HG02763 (cell line): ENCODE measurements at regions not wholly inside any gene's neighbourhood (a gene's known extent, or its start where the extent isn't known, plus 50 kb on each side); places are given as distances from the start of the nearest gene placed in this dataset.

ENCODE experiments used
- ATAC-seq: cut with Tn5 transposase; IDR thresholded peaks from one replicate; pipeline ENCODE4 v1.9.1; 2021; ENCODE audit warnings: mild to moderate bottlenecking, moderate library complexity; ENCODE audit not compliant: unreplicated experiment

DNA sequence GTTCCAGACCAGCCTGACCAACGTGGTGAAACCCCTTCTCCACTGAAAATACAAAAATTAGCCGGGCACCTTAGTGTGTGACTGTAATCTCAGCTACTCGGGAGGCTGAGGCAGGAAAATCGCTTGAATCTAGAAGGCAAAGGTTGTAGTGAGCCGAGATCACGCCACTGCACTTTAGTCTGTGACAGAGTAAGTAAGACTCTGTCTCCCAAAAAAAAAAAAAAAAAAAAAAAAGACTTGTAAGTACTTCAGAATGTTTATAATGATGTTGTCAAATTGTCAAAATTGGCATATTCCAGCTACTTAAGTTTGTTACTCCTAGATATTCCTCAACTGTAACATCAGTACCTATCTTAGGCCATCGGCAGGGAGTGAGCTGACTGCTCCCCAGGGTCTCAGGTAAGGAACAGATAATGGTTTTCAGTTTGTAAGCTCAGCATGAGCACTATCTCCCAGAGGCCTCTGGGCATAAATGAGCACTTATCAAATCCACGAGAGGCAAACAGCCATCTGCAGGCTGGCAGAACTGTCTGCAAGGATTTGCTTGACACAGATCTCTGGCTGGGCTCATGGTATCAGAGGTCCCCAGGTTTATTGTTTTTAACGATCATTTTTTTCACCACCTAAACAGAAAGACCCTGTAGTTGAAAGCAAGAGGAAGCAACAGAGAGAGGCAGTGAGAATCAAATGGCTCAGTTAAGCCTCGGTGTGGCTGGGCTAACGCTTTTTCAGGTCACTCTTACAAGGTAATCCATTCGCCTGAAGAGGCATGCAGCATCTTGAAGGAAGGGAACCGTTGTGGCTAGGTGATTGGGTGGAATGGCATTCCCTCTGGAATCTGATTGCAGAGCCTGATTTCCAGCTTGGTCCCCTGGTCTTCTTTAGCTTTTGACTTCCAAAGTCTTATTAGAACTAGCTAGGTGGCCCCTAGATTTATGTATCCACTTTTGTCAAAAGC is 115.9 kb downstream of the LY86 start:
- no peak for ATAC-seq

DNA sequence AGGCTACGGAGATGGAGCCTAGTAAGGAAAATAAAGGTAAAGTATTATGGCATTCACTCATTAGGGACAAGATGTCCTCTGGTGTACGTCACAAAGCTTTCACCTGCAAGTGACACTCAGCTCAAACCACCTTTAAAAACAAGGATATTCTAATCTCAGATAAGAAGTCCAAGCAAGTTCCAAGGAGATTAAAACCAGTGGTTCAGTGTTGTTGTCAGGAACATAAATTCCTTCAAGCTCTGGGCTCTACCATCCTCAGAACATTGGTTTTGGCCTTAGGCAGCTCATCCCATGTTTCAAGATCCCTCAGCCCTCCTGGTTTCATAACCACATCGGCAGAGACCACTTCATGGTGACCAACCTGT is 116.5 kb downstream of the LY86 start:
- ATAC-seq, result no peak

DNA sequence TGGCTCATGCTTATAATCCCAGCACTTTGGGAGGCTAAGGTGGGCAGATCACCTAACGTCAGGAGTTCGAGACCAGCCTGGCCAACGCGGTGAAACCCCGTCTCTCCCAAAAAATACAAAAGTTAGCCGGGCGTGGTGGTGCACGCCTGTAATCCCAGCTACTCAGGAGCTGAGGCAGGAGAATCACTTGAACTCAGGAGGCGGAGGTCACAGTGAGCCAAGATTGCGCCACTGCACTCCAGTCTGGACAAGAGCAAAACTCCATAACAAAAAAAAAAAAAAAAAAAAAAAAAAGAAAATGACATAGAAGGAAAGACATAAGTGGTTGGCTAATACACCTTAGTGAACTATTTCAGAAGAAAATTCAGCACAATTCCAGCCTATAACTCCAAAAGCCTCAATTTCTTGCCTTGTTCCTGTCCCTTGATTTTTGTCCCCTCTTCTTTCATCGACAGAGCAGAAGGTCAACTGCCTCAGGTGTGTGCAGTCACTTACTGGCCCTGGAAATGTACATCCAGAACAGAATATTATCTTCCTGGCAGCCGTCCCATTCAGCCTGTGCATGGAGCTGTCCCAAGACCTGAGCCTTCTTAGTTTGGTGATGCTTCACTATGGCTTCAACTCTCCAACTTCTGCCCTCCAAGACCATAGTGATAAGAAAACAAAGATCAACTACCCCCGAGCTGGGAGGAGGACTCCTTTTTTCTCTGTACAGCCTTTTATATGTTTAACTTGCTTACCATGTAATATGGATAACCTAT is 117.6 kb downstream of the LY86 start:
- ATAC-seq, result no peak

- ATAC-seq, result no peak
Observed at GRCh38 chr6:6707143-6707542, 118.6 kb downstream of the LY86 start.

- ATAC-seq, result no peak
Observed at GRCh38 chr6:6709106-6709505, 120.6 kb downstream of the LY86 start.

DNA sequence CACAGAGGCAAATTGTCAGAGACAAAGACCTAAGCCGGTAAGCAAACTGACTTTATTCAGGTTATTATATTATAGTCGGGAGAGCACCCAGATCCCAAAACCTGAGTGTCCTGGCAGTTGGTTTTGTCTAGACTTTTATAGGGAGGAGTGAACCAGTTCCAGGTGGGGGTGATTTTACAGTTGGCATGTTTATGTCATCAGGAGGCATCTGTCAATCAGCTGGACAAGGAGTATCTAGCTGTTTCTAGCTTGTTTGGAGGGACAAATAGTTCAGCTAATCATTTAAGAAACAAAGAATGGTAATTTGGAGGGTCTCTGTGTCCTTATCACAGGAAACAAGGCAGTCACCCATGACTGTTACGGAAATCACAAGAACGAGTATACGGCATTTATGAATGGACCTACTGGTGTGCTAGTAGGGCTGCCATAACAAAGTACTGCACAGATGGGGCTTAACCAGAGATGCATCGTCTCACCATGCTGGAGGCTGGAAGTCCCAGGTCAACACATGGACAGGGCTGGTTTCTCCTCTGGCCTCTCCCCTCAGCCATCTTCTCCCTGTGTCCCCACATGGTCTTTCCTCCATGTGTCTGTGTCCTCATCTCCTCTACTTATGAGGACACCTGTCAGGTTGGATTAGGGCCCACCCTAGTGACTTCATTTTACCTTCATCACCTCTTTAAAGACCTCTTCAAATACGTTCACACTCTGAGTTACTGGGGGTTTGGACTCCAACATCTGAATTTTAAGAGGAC is 122.7 kb downstream of the LY86 start:
- no peak for ATAC-seq

- ATAC-seq, result no peak
Observed at GRCh38 chr6:6711832-6712448, 123.4 kb downstream of the LY86 start.

DNA sequence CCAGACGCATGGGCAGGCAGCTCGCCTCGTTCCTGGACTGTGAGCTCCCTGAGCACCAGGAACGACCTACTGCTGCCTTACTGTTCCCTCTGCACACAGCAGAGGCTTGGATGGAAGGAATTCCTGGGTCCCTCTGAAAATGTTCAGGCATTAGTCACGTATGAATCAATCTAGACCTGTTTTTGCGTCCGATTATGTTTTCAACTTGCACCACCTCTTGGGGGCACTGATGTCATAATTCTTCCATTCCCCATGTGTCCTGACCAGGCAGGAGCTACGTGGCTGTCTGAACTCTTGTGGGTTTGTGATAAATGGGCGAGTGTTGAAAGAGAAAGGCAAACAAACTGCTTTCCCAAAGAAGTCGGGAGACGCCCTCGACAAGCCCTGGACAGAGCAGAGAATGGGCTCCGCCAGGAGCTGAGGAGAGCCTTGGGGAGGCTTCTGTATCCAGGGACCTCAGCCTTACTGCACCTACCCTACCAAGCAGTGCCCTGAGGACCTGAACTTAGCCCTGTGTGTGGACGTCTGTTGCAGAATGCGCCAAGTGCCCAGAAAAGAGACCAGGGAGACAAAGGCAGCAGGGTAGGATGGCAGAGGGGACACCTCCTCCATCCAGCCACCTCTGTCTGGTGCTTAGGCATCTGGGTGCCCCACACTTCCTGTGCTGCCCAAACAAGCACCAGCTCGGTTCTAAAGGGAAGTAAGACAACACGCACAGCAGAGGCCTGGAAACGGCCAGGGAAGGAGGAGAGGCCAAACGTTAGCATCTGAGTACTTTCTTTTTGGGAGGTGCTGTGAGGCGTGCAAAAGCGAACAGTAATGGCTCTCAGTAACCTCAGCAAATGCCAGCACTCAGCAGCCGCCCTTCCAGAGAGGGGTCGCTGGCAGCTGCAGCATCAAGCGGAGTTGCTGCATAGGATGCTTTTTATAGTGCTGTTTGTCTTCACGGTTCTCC is 124.2 kb downstream of the LY86 start:
- ATAC-seq, result no peak

DNA sequence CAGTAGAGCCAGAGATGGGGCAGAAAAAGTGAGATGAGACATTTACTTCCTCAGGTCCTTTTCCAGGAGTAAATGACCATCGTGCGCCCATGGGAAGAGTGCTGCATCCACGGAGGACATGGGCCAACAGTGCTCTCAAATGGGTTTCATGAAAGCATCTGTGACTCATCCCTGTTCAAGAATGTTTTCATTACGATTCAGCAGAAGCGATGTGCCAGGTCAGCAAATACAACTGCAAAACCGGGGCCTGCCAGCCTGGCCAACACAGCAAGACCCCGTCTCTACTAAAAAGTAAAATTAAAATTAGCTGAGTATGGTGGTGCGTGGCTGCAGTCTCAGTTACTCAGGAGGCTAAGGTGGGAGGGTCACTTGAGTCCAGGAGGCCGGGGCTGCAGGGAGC is 125.1 kb downstream of the LY86 start:
- ATAC-seq, result no peak

- no peak for ATAC-seq
Observed at GRCh38 chr6:6714118-6714897, 125.8 kb downstream of the LY86 start.

- ATAC-seq, result no peak
Observed at GRCh38 chr6:6714953-6715352, 126.4 kb downstream of the LY86 start.

GRCh38 chr6:6715465-6715864 is 126.9 kb downstream of the LY86 start:
- ATAC-seq, result no peak

DNA sequence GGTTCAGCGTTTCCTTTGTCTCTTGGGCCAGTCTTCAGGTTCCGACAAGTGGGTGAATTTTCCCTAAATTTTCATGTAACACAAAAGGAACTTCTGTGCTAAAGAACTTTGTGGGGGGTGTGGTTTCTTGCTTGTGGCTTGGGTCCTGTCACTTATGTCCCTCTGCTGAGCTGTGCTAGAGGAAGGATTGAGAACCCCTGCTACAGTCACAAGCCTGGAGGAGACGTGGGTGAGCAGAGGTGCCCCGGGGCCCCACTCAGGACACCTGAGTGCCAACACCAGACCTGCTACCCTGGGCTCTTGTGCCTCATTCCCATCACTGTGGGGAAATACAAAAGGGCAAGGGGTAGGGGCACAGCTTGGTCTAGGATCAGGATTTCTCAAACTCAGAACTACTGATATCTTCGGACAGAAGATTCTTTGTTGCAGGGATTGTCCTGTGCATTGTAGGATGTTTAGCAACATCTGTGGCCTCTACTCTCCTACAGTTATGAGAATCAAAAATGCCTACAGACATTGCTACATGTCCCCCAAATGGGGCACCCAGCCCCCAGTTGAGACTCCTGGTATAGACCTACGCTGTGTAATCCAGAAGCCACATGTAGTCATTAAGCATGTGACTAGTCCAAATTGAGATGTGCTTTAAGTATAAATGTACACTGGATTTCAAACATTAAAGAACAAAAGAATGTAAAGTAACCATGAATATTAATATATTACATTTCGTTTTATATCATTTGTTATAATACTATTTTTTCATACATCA is 128.7 kb downstream of the LY86 start:
- no peak for ATAC-seq

DNA sequence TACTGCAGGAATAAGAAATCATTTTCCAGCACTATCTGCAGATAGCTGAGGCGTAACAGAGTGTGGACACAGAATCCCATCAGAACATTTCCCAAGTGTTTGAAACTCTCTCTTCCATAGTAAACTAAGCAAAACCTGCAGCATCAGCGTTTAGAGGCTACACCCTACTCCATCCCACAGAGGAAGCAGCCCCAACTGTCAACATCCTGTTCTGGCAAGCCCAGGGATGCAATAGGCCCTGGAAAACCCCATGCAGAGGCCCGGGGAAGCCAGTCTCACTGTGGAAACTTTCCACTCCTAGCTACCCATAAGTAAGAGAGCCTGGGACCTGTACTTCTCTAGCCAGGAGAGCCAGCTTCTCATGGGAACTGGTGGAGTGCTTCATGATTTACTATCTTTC is 129.4 kb downstream of the LY86 start:
- no peak for ATAC-seq

DNA sequence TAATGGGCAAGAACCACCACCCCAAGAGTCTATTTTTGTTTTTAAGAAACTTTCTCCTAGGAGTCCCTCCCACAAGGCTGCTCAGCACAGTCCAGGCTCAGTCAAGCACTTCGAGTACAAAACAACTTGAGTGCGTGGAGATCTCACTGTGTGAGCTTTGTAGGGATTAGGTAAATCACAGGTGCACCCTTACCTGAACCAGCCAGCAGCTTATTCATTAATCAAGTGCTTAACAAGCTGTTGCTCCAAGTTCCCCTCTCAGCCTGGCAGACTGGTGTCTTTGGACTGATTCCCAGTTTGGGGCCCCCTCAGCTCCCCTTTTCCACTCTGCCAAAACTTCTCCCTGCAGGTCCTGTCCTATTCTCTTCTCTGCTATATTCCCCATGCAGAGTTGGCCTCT is 133.1 kb downstream of the LY86 start:
- no peak for ATAC-seq

GRCh38 chr6:6722195-6722594 is 133.7 kb downstream of the LY86 start:
- ATAC-seq, result no peak

GRCh38 chr6:6723361-6723760 is 134.8 kb downstream of the LY86 start:
- ATAC-seq, result no peak

DNA sequence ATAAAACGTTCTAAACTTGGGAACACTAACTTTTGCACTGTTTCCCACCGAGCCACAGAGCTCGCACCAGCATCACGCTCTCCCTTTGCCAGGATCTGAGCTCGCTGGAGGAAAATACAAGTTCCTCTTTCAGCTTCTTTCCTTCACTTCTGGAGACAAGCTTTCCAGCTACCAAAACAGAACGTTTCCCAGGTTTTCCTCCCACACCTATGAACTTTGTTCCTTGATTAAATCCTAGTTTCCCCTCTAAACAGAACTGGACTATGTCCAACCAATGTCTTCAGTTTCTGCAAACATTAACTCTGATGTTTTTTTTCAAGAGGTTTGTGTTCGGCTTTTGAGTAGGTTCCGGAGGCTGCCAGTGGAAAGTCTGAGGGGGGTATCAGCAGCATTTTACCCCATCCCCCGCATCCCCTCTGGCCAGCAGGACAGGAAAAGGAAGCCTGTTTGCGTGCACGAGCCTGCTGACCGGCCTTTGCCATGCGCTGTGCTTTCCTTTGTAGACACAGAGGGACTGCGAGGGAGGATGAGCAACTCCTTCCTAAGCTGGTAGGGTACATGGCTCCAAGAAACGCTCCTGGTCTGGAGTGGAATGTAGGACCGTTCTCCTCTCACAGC is 135.5 kb downstream of the LY86 start:
- peak; percentile 17 for ATAC-seq
